Sciatic nerve (tissue), 2 donors: ENCODE measurements at regions not wholly inside any gene's neighbourhood (a gene's known extent, or its start where the extent isn't known, plus 50 kb on each side); places are given as distances from the start of the nearest gene placed in this dataset.

ENCODE experiments used
- ATAC-seq: fragments of 200-7000 bp; cut with Tn5 transposase; one replicate; pipeline ENCODE4 v1.9.1; 2020; ENCODE audit warnings: mild to moderate bottlenecking, moderate library complexity
- DNase-seq: peaks from one replicate; pipeline ENCODE4 v3.0.0-alpha.2; 2020; ENCODE audit warnings: low spot score
- intact Hi-C: fragments of 100-400 bp; cut with DNase I; formaldehyde crosslinking; loops from one replicate; pipeline ENCODE4 v1.14.2; 2022
- donor health status: DM: no; HTN: no; CAD: no.
- donor health status: DM: no; HTN: no; CAD: no.

DNA sequence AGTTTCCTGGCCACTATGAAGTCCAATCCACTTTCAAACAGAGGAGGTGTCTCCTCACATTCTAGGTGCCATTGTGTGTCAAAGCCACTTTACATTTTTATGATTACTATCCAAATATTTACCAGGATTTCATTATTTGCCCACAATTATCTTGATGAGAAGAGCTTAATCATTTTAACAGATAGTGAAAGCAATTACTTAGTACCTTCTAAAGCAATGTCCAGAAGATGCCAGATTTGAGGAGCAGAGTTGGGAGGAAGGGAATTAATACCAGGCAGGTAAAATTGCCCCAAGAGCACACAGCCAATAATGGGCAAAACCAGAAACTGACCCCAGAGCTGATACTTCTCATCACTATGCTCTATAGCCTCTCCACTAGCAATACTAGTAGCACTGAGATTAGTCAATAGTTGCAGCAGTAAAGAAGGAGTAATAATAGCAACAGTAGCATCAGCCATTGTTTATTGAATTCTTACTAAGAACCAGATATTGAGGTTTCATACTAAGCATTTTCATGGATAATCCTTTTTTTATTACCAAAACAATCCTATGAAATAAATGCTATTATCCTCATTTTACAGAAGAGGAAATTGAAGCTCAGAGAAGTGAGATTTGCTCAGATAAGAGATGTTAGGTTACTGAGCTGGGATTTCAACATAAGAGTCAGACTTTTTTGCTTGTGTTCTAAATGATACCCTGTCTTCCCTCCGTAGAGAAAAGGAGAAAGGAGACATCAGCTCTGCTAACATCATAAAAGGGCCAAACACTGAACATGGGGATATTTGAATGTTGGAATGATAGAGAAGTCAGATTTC is 509.3 kb upstream of the CFAP20DC start:
- ATAC-seq = no peak
- intact Hi-C loops = no loop called here
- DNase-seq = no peak

DNA sequence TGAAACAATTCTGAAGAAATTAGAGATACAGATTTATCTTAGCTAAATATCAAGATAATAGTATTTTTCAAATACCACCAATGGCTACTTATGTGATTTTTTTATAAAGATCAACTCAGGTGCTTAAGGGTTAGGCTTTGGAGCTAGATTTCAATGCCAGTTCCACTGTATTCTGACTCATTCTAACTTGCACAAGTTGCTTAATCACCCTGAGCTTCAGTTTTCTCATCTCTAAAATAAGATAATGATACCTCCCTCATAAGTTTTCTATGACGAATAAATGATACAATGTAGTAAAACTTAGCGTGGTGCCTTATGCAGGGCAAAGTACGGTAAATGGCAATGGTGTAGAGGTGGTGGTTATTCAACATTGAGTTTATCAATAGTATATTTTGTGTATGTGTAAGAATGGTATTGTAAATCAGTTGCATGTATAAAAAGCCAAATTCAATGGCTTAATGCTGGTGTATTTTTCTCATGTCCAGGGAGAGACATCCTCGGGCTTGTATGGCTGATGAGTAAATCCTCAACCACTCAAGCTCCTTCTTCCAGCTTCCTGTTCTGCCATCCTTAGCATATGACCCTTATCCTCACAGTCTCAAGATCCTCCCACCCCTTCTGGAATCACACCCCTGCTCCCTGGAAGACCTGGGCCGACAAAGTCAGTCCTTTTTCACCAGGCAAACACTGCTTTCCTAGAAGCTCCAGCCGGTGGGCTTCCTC is 505.9 kb upstream of the CFAP20DC start:
- DNase-seq (no peak), ATAC-seq (no peak)
- intact Hi-C loops = no loop called here

DNA sequence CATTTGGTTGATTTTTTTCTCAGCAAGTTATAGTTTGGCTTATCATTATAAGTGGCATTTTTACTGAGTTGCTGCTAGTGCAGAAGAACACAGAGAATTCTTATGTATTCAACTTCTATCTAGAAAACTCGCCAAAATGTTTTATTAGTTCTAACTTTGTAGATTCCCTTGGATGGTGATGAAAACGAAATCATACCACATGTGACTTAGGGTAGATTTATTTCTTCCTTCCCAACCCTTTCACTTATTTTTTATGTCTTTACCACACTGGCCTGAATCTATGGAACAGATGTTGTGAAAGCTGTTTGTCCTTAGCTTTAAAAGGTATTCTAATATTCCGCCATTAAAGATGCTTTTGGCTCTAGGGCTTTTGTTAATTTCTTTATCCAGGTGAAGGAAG is 503.3 kb upstream of the CFAP20DC start:
- no peak for DNase-seq
- intact Hi-C loops = no loop called here

DNA sequence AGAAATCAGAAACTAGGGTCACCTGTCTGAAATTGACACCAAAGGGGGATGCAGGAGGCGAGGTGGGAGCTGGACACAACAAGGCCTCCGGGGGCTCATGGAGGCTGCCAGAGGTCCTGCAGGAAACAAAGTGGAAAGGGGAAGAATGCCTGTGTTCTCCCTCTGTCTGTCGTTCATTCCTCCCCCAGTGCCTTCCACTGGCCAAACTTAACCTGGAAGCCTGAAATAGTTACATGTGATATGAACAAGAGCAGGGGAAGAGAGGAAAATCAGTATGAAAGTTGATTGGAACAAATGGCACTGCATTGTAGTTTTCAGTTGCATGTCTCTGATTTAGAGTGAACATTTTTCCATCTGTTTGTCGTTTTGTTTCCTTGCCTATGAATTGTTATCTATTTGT is 502.0 kb upstream of the CFAP20DC start:
- DNase-seq (no peak), ATAC-seq (no peak)
- intact Hi-C loops = no loop called here

More for the DNA sequence above, 503.3 kb upstream of the CFAP20DC start:
- no peak for ATAC-seq

DNA sequence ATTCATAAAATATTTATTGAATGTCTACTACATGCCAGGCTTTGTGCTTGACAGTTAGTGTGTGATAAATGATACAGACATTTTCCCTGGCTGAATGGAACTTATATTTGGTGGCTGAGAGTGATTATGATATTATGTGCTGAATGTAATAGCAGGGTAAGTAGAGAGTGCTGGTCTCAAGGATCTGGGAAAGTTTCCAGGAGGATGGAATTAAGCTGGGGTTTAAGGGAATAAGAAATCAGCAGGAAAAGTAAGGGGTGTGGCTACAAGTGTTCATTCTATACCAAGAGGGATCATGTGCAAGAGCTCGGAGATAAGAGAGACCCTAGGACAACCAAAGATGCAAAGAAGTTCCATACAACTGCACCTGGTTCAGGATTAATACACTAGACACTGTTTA is 500.1 kb upstream of the CFAP20DC start:
- intact Hi-C loops = no loop called here
- ATAC-seq (no peak), DNase-seq (no peak)

DNA sequence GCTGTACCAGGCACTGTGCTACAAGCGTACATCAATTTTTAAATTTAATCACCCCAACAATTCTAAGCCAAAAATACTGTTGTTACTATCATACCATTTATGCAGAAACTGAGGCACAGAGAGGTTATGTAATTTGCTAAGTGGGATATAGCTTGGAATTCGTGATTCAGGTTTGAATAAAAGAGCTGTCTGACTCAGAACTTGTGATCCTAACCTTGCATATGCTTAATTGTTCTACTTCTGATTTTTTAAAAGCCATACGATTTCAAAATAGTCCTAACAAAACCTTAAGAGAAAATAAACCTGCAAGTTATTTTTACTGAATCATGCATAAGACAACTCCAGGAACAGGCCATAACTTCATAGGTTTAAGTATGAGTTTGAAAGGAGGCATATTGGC is 498.0 kb upstream of the CFAP20DC start:
- no peak for ATAC-seq
- no peak for DNase-seq
- intact Hi-C loops = no loop called here

DNA sequence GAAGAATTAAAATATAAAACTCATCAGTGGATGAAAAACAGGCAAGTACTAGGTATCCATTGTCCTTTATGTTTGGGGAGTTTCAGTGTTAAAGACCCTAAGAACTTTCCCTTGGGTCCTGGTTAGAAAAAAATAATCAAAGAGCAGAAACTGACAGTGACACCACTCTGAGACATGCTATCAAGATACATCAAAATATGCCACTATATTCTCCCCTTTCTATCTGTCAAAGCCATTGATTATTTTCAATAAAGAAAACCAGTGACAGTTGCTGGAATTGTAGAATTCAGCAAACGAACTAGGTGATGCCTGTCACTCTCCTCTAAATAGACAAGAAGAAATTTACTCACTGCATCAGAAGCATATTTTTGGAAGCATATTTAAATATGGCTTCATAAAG is 496.7 kb upstream of the CFAP20DC start:
- no peak for ATAC-seq
- no peak for DNase-seq
- intact Hi-C loops = no loop called here

DNA sequence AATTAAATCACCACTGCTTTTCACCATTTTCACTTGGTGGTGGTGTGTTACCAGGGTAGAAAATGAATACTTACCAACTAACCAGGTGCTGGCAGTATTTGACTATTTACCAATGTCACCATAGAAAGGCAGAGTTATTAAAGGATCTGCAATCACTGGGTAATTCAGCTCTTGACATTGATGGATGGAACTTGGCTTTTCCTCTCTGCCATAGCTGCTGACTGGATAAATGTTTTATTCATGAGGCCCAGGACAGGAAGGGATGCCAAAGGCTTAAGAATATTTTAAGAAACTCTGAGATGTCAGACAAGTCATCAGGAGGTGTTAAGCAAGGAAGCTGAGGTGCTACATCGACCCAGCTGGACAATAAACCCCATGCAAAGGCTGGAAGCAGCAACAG is 495.5 kb upstream of the CFAP20DC start:
- intact Hi-C loops = no loop called here
- DNase-seq (no peak), ATAC-seq (no peak)

DNA sequence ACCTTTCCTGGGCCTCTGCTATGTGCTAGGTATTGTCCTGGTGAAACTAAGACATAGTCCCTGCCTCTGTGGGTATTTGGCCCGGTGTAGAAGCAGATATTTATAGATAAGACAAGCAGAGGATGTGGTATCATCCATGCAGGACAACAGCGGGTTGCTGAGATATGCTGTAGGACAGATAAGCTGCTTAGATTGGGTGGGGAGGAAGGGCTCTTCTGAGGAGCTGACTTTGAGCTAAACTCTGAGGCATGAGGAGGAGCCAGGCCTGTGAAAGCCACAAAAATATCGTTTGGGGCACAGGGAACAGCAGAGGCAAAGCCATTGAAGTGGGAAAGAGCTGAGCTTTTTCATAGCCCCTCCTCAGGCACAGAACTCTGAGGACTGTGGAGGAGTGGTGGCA is 492.5 kb upstream of the CFAP20DC start:
- ATAC-seq = no peak
- no peak for DNase-seq
- intact Hi-C loops = no loop called here

DNA sequence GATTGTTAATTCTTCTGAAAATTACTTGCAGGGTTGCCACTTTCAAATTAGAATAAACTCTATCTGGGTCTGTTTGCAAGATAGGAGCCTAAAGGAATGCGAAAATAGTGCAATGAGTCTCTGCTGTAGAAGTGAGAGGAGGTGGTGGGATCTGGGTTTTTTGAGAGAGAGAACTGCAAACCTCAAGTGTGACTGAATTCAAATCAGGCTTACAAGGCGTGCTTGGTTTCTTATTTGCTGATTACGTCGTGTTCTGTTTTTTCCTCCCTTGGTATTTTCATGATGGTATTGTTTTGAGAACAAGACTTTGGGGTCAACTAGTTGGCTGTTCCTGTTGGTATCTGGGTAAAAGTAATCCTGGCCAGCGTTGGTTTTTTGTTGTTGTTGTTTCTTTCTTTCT is 490.9 kb upstream of the CFAP20DC start:
- intact Hi-C loops = no loop called here
- DNase-seq (no peak), ATAC-seq (no peak)

DNA sequence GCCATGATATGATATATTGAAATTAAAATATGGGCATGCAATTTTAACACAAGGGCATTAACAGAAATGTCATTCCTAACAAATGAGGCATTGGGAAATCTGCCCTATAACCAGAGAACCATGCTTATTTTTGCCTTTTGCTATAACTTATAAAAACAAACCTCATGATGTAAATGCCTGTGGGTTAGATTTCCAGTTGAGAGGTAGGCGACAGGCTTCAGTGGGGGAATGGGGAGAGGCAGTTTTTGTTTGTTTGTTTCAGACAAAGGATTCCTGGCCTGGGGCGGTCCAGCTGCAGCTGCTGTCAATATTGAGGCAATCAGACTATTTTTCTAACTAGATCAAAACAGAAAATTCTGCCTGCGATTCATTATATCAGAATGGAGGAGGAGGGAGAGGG is 490.4 kb upstream of the CFAP20DC start:
- intact Hi-C loops = no loop called here
- DNase-seq (no peak), ATAC-seq (no peak)

DNA sequence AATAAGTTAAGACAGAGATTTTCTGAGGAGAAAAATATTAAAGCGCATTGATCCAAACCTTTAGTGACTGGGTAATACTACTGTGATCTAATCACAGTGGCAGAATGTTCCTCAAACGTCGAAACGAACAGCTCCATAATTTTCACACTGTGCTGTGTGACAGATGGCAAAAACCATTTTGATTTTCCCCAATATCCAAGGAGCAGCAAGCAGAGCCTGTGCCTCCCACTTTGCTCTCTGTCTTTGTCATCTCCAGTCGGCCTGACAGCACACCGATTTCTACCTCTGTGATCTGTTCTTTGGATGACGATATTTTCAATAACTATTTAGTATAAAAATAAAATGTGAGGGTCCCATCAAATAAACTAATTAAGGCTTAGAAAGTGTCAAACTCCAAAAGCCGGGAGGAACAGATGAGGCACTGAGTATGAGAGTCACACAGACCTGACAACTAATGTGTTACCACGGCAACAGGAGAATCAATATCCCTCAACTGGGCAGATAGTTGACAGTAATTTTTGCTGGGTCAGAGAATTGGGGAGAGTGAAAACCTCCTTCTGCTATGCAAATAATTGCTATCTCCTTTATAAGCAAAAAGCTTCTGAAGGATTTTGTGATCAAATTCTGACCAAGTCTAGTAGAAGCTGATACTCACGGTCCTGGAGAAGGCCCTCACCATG is 489.1 kb upstream of the CFAP20DC start:
- ATAC-seq (no peak), DNase-seq (no peak)
- intact Hi-C loops = no loop called here

DNA sequence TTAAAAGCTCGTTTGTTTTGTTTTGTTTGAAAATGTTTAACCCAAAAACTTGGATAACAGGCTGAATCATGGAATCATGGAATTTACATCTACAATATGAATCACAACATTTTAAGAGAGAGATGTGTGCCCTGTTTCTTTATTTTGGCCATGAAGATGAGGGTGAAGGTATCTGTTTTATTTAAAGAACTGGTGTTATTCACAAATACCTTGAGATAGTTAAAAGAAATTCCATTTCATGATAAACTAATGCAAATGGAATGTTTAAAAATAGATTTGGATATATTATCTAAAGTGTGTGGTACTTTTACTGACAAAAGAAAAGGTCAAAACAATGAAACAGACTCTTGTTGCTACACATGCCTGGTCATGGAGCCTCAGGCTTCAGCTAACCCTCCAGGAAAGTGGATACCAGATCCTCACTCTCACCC is 486.0 kb upstream of the CFAP20DC start:
- intact Hi-C loops = no loop called here
- ATAC-seq = no peak
- no peak for DNase-seq

DNA sequence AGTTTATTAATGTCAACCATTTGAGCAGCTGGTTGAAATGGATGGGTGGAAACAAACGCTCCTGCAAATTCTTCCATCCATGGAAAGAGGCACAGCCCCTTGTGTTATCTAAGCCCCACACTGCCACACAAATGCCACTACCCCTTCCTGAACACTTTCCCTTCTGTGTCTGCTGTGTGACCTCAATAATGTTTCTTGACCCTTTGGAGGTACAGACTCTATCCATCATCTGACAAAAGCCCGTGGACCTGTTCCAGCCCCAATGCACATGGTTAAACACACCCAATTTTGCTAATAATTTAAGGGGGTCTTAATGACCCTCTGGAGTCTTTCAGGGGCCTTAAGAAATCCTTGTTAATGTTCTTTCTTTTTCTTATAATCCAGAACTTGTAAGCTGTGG is 482.2 kb upstream of the CFAP20DC start:
- ATAC-seq = no peak
- intact Hi-C loops = no loop called here
- DNase-seq = no peak

DNA sequence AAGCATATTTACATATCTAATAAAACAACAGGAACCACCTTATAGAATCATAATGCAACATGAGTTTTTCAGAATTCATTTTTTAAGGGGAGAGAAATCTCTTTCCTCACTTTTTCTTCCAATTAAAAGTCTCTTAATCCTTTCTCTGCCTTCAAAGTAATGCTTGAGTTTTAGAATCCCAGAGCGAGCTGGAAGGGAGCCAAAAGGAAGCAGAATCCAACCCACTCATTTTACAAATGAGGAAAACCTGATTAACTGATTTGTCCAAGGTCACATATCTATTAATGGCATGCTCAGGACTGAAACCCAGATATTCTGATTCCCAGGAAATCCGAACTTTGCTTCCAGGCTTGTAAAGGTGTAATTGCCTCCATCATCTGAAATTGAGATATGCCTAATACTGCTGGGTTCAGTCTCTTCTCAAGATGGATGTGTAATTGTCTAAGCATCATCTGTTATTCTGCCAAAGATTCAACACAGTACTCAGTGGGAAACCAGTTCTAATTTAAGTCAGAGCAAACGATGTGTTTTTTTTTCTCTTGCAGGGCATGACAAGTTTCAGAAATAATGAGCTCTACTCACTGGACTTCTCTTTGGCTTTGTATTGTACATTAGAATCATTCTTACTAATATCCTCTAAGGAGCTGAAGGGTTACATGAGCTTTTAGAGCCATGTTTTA is 481.4 kb upstream of the CFAP20DC start:
- ATAC-seq (no peak), DNase-seq (no peak)

DNA sequence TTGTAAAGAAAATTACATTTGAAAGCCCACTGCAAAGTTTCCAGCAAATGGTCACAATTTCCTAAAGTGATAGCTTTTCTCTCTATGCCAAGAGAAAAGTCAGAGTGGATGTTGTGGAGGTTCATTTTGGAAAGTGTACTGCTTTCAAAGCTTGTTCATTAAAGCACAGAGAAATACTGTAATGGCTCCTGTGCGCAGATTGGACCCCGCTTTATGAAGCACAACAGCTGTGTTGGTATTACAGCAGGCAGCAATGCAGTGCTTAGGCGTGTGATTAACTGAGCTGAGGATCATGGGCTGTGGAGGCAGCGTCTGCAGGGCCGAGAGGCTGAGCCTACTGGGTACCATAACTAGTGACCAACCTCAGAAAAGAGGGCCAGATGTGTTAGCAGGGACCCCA is 478.4 kb upstream of the CFAP20DC start:
- ATAC-seq (no peak), DNase-seq (no peak)
- intact Hi-C loops = no loop called here

More for the DNA sequence above, 481.4 kb upstream of the CFAP20DC start:
- intact Hi-C loops = no loop called here

DNA sequence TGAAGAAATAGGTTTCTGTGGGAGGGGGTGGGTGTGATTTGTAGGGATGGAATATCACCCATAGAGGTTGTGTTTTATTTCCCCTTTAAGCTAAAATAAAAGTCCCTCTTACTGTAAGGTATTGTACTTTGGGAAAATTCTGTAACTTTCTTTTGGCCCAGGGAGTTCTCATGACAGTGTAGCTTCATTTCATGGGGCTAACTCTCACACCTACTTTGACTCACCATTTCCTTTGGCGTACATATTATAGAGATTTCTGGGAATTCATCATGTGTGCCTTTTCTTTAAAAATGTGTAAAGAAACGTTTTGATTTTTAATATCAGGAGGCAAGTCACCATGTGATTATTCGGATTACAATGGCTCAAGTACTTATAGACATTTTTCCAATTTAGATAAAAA is 477.7 kb upstream of the CFAP20DC start:
- ATAC-seq (no peak), DNase-seq (no peak)
- intact Hi-C loops = no loop called here

DNA sequence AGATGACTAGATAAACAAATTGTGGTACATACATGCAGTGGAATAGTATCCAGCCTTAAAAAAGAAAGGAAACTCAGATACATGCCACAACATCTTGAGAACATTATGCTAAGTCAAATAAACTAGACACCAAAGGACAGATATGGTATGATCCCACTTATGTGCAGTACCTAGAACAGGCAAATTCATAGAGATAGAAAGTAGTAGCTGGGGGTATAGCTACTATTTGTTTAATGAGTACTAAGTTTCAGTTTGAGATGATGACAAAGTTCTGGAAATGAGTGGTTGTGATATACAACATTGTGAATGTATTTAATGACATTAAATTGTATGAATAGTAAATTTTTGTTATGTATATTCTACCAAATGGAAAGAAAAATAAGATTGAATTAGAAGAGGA is 477.2 kb upstream of the CFAP20DC start:
- DNase-seq (no peak), ATAC-seq (no peak)
- intact Hi-C loops = no loop called here

DNA sequence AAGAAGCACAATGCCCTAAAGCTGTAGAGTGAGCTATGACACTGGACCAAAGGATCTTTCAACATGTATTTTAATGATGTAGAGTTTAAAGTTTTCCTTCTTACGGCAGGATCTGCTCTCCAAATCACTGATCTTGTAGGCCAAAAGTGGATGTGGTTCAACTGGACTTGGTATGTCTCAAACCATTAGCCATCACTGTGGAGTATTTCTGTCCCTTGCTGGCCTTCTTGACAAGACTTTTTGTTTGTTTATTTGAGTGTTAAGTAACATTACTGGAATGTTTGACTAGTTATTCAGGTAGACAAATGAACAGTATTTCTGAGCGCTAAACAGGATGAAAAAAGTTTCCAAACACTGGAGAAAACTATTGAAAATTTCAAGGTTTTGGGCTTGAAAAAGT is 472.7 kb upstream of the CFAP20DC start:
- DNase-seq = no peak
- ATAC-seq = no peak
- intact Hi-C loops = no loop called here

DNA sequence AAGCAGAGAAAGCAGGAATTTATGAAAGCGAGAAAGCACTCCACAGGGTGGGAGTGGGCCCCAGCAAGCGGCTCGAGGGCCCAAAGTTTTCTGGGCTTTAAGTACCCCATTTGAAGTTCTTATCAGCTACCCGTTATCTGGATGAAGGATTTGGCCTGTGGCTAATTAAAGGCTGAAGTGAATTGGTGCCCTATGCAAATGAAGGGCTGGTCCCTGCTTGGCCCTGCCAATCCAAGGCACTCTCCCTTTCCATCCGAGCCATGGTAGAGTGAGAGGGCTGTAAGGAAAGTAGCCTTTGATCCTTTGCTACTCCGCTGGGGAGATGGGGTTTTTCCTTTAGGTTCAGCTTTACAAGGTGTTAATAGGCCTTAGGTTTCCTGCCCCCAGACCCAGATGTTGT is 469.3 kb upstream of the CFAP20DC start:
- intact Hi-C loops = no loop called here
- DNase-seq (no peak), ATAC-seq (no peak)
